CD14-positive monocyte (primary cell): ENCODE measurements at regions not wholly inside any gene's neighbourhood (a gene's known extent, or its start where the extent isn't known, plus 50 kb on each side); places are given as distances from the start of the nearest gene placed in this dataset.

Experiments
- DNase-seq, 3 donors: peaks; one replicate each; pipeline ENCODE4 v3.0.0-alpha.2; 2011 to 2022
- H2AFZ ChIP-seq: 2 replicates; pipeline ENCODE4 v1.6.0; 2012; ENCODE audit warnings: mild to moderate bottlenecking, low read depth, low read length, inconsistent platforms; ENCODE audit not compliant: insufficient read depth, poor library complexity, severe bottlenecking
- H3K27ac ChIP-seq, 2 donors: 1 replicate in 1 of 2; 2 replicates in 1 of 2; pipeline ENCODE4 v1.5.1; 2012 to 2013; ENCODE audit warnings: low read length in 2 of 2, control low read depth in 1 of 2, inconsistent platforms in 1 of 2, low read depth in 1 of 2, mild to moderate bottlenecking in 1 of 2
- H3K27me3 ChIP-seq, 2 donors: one replicate each; pipeline versions ENCODE4 v1.6.0 to v1.6.1; 2011 to 2013; ENCODE audit warnings: low read length in 2 of 2; ENCODE audit not compliant: control insufficient read depth in 2 of 2, insufficient read depth in 2 of 2
- H3K36me3 ChIP-seq, 2 donors: replicated peaks in 1 of 2; 1 replicate in 1 of 2; 2 replicates in 1 of 2; pipeline versions ENCODE4 v1.5.1 to v1.6.1; 2012 to 2013; ENCODE audit warnings: low read length in 2 of 2, control low read depth in 1 of 2, inconsistent platforms in 1 of 2, mild to moderate bottlenecking in 1 of 2; ENCODE audit not compliant: insufficient read depth in 2 of 2, control insufficient read depth in 1 of 2
- H3K4me1 ChIP-seq, 2 donors: 1 replicate in 1 of 2; 2 replicates in 1 of 2; pipeline versions ENCODE4 v1.5.1 to v1.6.1; 2012 to 2013; ENCODE audit warnings: low read length in 2 of 2, control low read depth in 1 of 2, inconsistent platforms in 1 of 2, mild to moderate bottlenecking in 1 of 2, moderate library complexity in 1 of 2; ENCODE audit not compliant: insufficient read depth in 2 of 2, control insufficient read depth in 1 of 2
- H3K4me2 ChIP-seq: replicated peaks from 2 replicates; pipeline ENCODE3; 2012; ENCODE audit warnings: low read length, moderate library complexity, mild to moderate bottlenecking; ENCODE audit not compliant: poor library complexity, severe bottlenecking; ENCODE audit errors: extremely low read depth
- H3K4me3 ChIP-seq, 3 experiments: fragments of 200-600 bp in 1 of 3; sonication (generic) in 1 of 3; replicated peaks in 1 of 3; 1 replicate in 2 of 3; 2 replicates in 1 of 3; pipeline ENCODE4 v1.5.1; 2011 to 2013; ENCODE audit warnings: low read length in 3 of 3, mild to moderate bottlenecking in 3 of 3, control low read depth in 2 of 3, low read depth in 2 of 3, inconsistent platforms in 1 of 3, moderate library complexity in 1 of 3
- H3K79me2 ChIP-seq: 2 replicates; pipeline ENCODE4 v1.6.0; 2012; ENCODE audit warnings: mild to moderate bottlenecking, control low read depth, inconsistent platforms, low read length, moderate library complexity; ENCODE audit not compliant: insufficient read depth
- H3K9ac ChIP-seq: 2 replicates; pipeline ENCODE4 v1.6.0; 2017; ENCODE audit warnings: low read length, mild to moderate bottlenecking; ENCODE audit not compliant: insufficient read depth, poor library complexity, severe bottlenecking
- H3K9me3 ChIP-seq, 2 donors: replicated peaks in 1 of 2; 1 replicate in 1 of 2; 2 replicates in 1 of 2; pipeline versions ENCODE4 v1.5.1 to v1.6.1; 2012 to 2013; ENCODE audit warnings: low read length in 2 of 2, control low read depth in 1 of 2; ENCODE audit not compliant: control insufficient read depth in 1 of 2, insufficient read depth in 1 of 2
- H4K20me1 ChIP-seq: 2 replicates; pipeline ENCODE4 v1.6.0; 2012; ENCODE audit warnings: mild to moderate bottlenecking, low read length, control low read depth, moderate library complexity; ENCODE audit not compliant: insufficient read depth
- H3K27ac Mint-ChIP-seq, 7 donors: one replicate each; pipeline ENCODE4 v1.8.0; 2020; ENCODE audit warnings: mild to moderate bottlenecking in 7 of 7, mixed read lengths in 7 of 7, moderate library complexity in 6 of 7, inconsistent platforms in 2 of 7
- H3K27me3 Mint-ChIP-seq, 3 donors: one replicate each; pipeline ENCODE4 v1.8.0; 2021 to 2022; ENCODE audit warnings: low read depth in 3 of 3, mild to moderate bottlenecking in 3 of 3, mixed read lengths in 3 of 3, moderate library complexity in 3 of 3, inconsistent platforms in 1 of 3
- H3K36me3 Mint-ChIP-seq, 2 donors: one replicate each; pipeline ENCODE4 v1.8.0; 2020; ENCODE audit warnings: mixed read lengths in 2 of 2, inconsistent platforms in 1 of 2, mild to moderate bottlenecking in 1 of 2
- H3K4me1 Mint-ChIP-seq: one replicate; pipeline ENCODE4 v1.8.0; 2020; ENCODE audit warnings: mild to moderate bottlenecking, mixed read lengths
- H3K4me3 Mint-ChIP-seq, 2 donors: one replicate each; pipeline ENCODE4 v1.8.0; 2020; ENCODE audit warnings: mild to moderate bottlenecking in 2 of 2, mixed read lengths in 2 of 2, moderate library complexity in 1 of 2
- H3K9me3 Mint-ChIP-seq, 7 donors: one replicate each; pipeline ENCODE4 v1.8.0; 2020 to 2022; ENCODE audit warnings: mixed read lengths in 7 of 7, mild to moderate bottlenecking in 6 of 7, moderate library complexity in 6 of 7, inconsistent platforms in 2 of 7
- WGBS: methylation state at CpG from one replicate; pipeline ENCODE4 v1.1.5; 2013; ENCODE audit warnings: missing lambda C conversion rate; ENCODE audit not compliant: insufficient coverage; 5-methylcytosine and 5-hydroxymethylcytosine counted together
- intact Hi-C, 2 donors: fragments of 100-400 bp; cut with micrococcal nuclease; formaldehyde crosslinking; loops; one replicate each; pipeline versions ENCODE4 v1.15.0 to v1.15.1; 2023
- TF ChIP-seq, protein P1 (sequence below): fragments of 200-600 bp; IDR thresholded peaks from one replicate; pipeline ENCODE4 v1.8.0; 2022; ENCODE audit warnings: antibody characterized with exemption, mild to moderate bottlenecking

DNA sequence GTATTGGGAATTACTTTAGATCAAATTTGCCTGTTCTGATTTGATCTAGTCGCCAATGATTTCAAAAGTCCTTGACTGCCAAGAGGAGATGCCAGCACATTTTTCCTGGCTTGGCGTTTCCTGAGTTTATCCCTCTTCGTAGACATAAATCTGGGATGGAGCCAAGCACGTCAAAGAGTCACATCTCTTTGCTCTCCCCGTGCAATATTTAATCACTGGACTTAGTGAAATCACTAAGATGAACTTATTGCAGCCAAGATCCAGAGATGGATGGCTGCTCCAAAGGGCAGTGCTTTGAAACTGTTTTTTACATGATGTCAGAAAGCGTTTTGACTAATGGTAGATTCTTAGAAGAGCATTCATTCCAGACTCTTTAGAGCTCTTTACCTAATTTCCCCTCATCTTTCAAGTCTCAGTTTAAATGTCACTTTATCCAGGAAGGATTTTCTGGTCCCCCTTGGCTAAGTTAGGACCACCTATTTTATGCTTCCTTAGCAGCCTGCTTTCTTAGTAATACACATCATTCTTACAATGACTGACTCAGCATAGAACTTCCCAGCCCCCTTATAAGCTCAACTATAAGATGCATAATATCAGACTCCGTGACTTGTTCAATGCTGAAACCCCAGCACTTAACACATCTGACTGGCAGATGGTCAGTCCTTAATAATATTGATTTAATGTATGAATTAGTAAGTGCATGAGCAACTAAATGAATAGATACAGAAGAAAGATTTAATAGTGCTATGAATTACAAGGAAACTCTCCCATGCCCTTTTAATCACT lies 94.4 kb upstream of the GREM2 start:
- TF ChIP-seq, protein P1, sequence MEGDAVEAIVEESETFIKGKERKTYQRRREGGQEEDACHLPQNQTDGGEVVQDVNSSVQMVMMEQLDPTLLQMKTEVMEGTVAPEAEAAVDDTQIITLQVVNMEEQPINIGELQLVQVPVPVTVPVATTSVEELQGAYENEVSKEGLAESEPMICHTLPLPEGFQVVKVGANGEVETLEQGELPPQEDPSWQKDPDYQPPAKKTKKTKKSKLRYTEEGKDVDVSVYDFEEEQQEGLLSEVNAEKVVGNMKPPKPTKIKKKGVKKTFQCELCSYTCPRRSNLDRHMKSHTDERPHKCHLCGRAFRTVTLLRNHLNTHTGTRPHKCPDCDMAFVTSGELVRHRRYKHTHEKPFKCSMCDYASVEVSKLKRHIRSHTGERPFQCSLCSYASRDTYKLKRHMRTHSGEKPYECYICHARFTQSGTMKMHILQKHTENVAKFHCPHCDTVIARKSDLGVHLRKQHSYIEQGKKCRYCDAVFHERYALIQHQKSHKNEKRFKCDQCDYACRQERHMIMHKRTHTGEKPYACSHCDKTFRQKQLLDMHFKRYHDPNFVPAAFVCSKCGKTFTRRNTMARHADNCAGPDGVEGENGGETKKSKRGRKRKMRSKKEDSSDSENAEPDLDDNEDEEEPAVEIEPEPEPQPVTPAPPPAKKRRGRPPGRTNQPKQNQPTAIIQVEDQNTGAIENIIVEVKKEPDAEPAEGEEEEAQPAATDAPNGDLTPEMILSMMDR: no peak

GRCh38 chr1:240705579-240705978 lies 93.6 kb upstream of the GREM2 start:
- Histone ChIP-seq H3K4me2 (no peak overlapping the region), H2AFZ (no peak overlapping the region), H3K36me3 (no peaks in the 10 kb centered on the region), H3K79me2 (no peaks in the 10 kb centered on the region), H3K9ac (no peak overlapping the region), H4K20me1 (no peaks in the 10 kb centered on the region), H3K27me3 (no peaks in the 10 kb centered on the region), H3K4me1 (no peaks in the 10 kb centered on the region), H3K9me3 (no peaks in the 10 kb centered on the region), H3K4me3 (no peak overlapping the region), H3K27ac (no peak overlapping the region)
- no peak overlapping the region for H3K4me3 Mint-ChIP-seq
- H3K4me1 Mint-ChIP-seq: no peaks in the 10 kb centered on the region
- H3K9me3 Mint-ChIP-seq: peaks cover 0 to 12% (median 0%) of the 10 kb centered on the region in 7 donors
- no peaks in the 10 kb centered on the region for H3K36me3 Mint-ChIP-seq
- WGBS: 80% methylated on average over 1 of the region's 3 CpGs
- peaks cover 0 to 1% (median 0%) of the 10 kb centered on the region in 3 donors for H3K27me3 Mint-ChIP-seq
- TF ChIP-seq, protein P1: no peak
- H3K27ac Mint-ChIP-seq: no peak overlapping the region
- intact Hi-C loops: no loop called here
- no peak for DNase-seq

More for the DNA sequence above, 94.4 kb upstream of the GREM2 start:
- Histone ChIP-seq H3K36me3 (no peaks in the 10 kb centered on the region), H3K4me1 (no peaks in the 10 kb centered on the region), H3K27ac (no peak overlapping the region), H3K9ac (no peak overlapping the region), H3K4me2 (no peak overlapping the region), H3K4me3 (no peak overlapping the region), H3K79me2 (no peaks in the 10 kb centered on the region), H4K20me1 (no peaks in the 10 kb centered on the region), H3K9me3 (no peaks in the 10 kb centered on the region), H3K27me3 (no peaks in the 10 kb centered on the region), H2AFZ (no peak overlapping the region)
- no peaks in the 10 kb centered on the region for H3K36me3 Mint-ChIP-seq
- no peak overlapping the region for H3K4me3 Mint-ChIP-seq
- DNase-seq: no peak
- WGBS: 71% methylated on average over 6 of the region's 7 CpGs
- peaks cover 0 to 12% (median 0%) of the 10 kb centered on the region in 7 donors for H3K9me3 Mint-ChIP-seq
- no peak overlapping the region for H3K27ac Mint-ChIP-seq
- H3K27me3 Mint-ChIP-seq: peaks cover 0 to 1% (median 1%) of the 10 kb centered on the region in 3 donors
- H3K4me1 Mint-ChIP-seq: no peaks in the 10 kb centered on the region
- intact Hi-C loops: no loop called here
